Neural progenitor cell (in vitro differentiated cells): ENCODE measurements at regions not wholly inside any gene's neighbourhood (a gene's known extent, or its start where the extent isn't known, plus 50 kb on each side); places are given as distances from the start of the nearest gene placed in this dataset.

Source experiments
- DNase-seq: peaks from one replicate; pipeline ENCODE4 v3.0.0-alpha.2; 2016; ENCODE audit warnings: low spot score
- H2AFZ ChIP-seq: fragments of 200-600 bp; sonication (generic); replicated peaks from 2 replicates; pipeline ENCODE4 v1.6.1; 2016; ENCODE audit warnings: antibody characterized with exemption
- H3F3A ChIP-seq: fragments of 200-600 bp; sonication (generic); 2 replicates; pipeline ENCODE4 v1.6.1; 2016; ENCODE audit warnings: antibody characterized with exemption, low read depth
- H3K27ac ChIP-seq: fragments of 200-600 bp; sonication (generic); 2 replicates; pipeline ENCODE4 v1.5.1; 2016; ENCODE audit warnings: mild to moderate bottlenecking
- H3K27me3 ChIP-seq: fragments of 200-600 bp; sonication (generic); 2 replicates; pipeline ENCODE4 v1.6.1; 2016; ENCODE audit warnings: mild to moderate bottlenecking, moderate library complexity
- H3K36me3 ChIP-seq: fragments of 200-600 bp; sonication (generic); 2 replicates; pipeline ENCODE4 v1.5.1; 2016
- H3K4me1 ChIP-seq: fragments of 200-600 bp; sonication (generic); 2 replicates; pipeline ENCODE4 v1.6.1; 2016; ENCODE audit warnings: mixed run types
- H3K4me2 ChIP-seq: fragments of 200-600 bp; sonication (generic); 2 replicates; pipeline ENCODE4 v1.6.1; 2016
- H3K4me3 ChIP-seq: fragments of 200-600 bp; sonication (generic); 2 replicates; pipeline ENCODE4 v1.5.1; 2016
- H3K79me2 ChIP-seq: fragments of 200-600 bp; sonication (generic); 2 replicates; pipeline ENCODE4 v1.6.1; 2016; ENCODE audit warnings: low read depth
- H3K9ac ChIP-seq: fragments of 200-600 bp; sonication (generic); 2 replicates; pipeline ENCODE4 v1.6.1; 2016
- H3K9me3 ChIP-seq: fragments of 200-600 bp; sonication (generic); 2 replicates; pipeline ENCODE4 v1.5.1; 2016; ENCODE audit warnings: low read depth
- H4K20me1 ChIP-seq: fragments of 200-600 bp; sonication (generic); 2 replicates; pipeline ENCODE4 v1.6.1; 2016; ENCODE audit warnings: low read depth
- H3K27ac Mint-ChIP-seq: 3 replicates; pipeline ENCODE4 v1.8.0; 2021; ENCODE audit warnings: mixed read lengths
- H3K27me3 Mint-ChIP-seq: 2 replicates; pipeline ENCODE4 v1.8.0; 2022; ENCODE audit warnings: low read depth, mild to moderate bottlenecking, inconsistent platforms, moderate library complexity, mixed read lengths; ENCODE audit not compliant: insufficient read depth
- H3K36me3 Mint-ChIP-seq: 3 replicates; pipeline ENCODE4 v1.8.0; 2021; ENCODE audit warnings: mixed read lengths
- H3K4me1 Mint-ChIP-seq: 3 replicates; pipeline ENCODE4 v1.8.0; 2021; ENCODE audit warnings: mixed read lengths
- H3K4me3 Mint-ChIP-seq: 3 replicates; pipeline ENCODE4 v1.8.0; 2021; ENCODE audit warnings: mild to moderate bottlenecking, moderate library complexity, mixed read lengths
- H3K9me3 Mint-ChIP-seq: 3 replicates; pipeline ENCODE4 v1.8.0; 2020; ENCODE audit warnings: mixed read lengths
- EZH2 ChIP-seq: fragments of 200-600 bp; sonication (generic); IDR thresholded peaks from 2 replicates; pipeline ENCODE4 v1.6.1; 2017; ENCODE audit warnings: antibody characterized with exemption, mild to moderate bottlenecking, moderate library complexity
- EZH2phosphoT487 ChIP-seq: fragments of 200-600 bp; sonication (generic); IDR thresholded peaks from 2 replicates; pipeline ENCODE4 v1.6.1; 2017; ENCODE audit warnings: antibody characterized with exemption
- TF ChIP-seq, protein P1 (sequence below): fragments of 200-600 bp; sonication (generic); IDR thresholded peaks from 2 replicates; pipeline ENCODE4 v1.5.1; 2017; ENCODE audit warnings: antibody characterized with exemption, mild to moderate bottlenecking

DNA sequence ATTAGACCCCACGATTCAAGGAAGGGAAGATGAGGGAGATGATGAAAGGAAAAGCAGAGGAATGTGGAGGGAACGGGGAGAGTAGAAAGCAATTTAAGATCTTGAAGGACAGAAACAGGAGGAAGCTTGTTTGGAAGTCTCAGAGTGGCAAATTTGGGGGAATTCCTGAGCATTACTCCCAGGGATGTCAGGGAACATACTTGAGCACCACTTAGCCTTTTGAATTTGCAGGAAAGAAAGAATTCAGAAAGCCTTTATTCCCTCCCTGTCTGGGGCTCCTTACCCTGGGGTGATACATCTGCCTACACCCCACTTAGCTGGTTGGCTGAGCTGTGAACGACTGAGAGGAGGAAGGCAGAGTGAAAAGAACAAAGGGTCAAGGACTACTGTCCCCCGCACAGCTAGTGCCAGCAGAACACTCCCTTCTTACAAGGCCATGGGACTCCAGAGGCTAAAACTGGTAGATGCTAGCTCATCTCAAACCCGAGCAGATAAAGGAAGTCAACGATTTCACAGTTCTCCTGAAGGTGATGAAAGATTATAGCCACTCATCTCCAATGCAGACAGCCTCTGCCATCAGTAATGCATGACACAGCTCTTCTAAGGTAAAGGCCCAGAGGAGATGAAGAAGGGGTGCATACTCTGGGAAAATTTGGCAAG, 84.0 kb upstream of the AKIP1 start:
- Histone ChIP-seq H3K27ac (peak overlapping the region; percentile 89), H3K9me3 (no peaks in the 10 kb centered on the region), H4K20me1 (peaks cover 4% of the 10 kb centered on the region), H3K79me2 (peaks cover 4% of the 10 kb centered on the region), H2AFZ (no peak overlapping the region), H3K4me3 (no peak overlapping the region), H3K4me2 (peak overlapping the region; percentile 56), H3K36me3 (no peaks in the 10 kb centered on the region), H3K4me1 (peaks cover 35% of the 10 kb centered on the region), H3K27me3 (no peaks in the 10 kb centered on the region), H3F3A (peaks cover 38% of the 10 kb centered on the region), H3K9ac (no peak overlapping the region)
- DNase-seq, result no peak
- H3K27ac Mint-ChIP-seq, result no peak overlapping the region
- H3K27me3 Mint-ChIP-seq, result peaks cover 4% of the 10 kb centered on the region
- H3K36me3 Mint-ChIP-seq, result peaks cover 2% of the 10 kb centered on the region
- peaks cover 22% of the 10 kb centered on the region for H3K4me1 Mint-ChIP-seq
- H3K9me3 Mint-ChIP-seq, result peaks cover 5% of the 10 kb centered on the region
- H3K4me3 Mint-ChIP-seq, result no peak overlapping the region
- TF ChIP-seq, protein P1, sequence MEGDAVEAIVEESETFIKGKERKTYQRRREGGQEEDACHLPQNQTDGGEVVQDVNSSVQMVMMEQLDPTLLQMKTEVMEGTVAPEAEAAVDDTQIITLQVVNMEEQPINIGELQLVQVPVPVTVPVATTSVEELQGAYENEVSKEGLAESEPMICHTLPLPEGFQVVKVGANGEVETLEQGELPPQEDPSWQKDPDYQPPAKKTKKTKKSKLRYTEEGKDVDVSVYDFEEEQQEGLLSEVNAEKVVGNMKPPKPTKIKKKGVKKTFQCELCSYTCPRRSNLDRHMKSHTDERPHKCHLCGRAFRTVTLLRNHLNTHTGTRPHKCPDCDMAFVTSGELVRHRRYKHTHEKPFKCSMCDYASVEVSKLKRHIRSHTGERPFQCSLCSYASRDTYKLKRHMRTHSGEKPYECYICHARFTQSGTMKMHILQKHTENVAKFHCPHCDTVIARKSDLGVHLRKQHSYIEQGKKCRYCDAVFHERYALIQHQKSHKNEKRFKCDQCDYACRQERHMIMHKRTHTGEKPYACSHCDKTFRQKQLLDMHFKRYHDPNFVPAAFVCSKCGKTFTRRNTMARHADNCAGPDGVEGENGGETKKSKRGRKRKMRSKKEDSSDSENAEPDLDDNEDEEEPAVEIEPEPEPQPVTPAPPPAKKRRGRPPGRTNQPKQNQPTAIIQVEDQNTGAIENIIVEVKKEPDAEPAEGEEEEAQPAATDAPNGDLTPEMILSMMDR, result no peak
- no peak for TF ChIP-seq EZH2phosphoT487
- TF ChIP-seq EZH2, result no peak

DNA sequence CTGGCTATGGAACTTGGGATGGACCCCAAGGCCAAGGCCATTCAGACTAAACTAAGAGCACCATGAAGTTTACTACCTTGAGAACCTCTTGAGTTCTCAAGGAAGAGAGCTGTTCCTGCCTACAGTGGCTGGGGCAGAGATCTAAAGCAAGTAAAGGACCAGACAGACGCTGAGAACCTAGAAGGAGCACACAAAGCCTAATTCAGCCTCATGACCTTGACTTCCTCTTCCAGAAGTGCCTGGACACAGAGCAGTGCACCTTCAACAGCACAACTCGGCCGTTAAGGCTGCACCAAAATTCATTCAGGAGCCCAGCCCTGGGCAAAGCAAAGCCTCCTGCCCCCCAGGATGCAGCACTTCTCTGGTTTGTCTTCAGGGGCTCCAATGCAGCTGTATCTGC, 82.9 kb upstream of the AKIP1 start:
- peaks cover 5% of the 10 kb centered on the region for H3K9me3 Mint-ChIP-seq
- Histone ChIP-seq H3K4me2 (no peak overlapping the region), H2AFZ (no peak overlapping the region), H3K79me2 (no peaks in the 10 kb centered on the region), H3K4me3 (no peak overlapping the region), H3K4me1 (peaks cover 33% of the 10 kb centered on the region), H3K36me3 (no peaks in the 10 kb centered on the region), H3K9me3 (no peaks in the 10 kb centered on the region), H3F3A (peaks cover 27% of the 10 kb centered on the region), H3K27me3 (no peaks in the 10 kb centered on the region), H4K20me1 (no peaks in the 10 kb centered on the region), H3K9ac (no peak overlapping the region), H3K27ac (no peak overlapping the region)
- no peak overlapping the region for H3K27ac Mint-ChIP-seq
- H3K4me3 Mint-ChIP-seq, result no peak overlapping the region
- no peak for DNase-seq
- H3K36me3 Mint-ChIP-seq, result peaks cover 2% of the 10 kb centered on the region
- H3K4me1 Mint-ChIP-seq, result peaks cover 22% of the 10 kb centered on the region
- peaks cover 3% of the 10 kb centered on the region for H3K27me3 Mint-ChIP-seq
- TF ChIP-seq EZH2 (no peak), EZH2phosphoT487 (no peak)
- TF ChIP-seq, protein P1, result no peak

DNA sequence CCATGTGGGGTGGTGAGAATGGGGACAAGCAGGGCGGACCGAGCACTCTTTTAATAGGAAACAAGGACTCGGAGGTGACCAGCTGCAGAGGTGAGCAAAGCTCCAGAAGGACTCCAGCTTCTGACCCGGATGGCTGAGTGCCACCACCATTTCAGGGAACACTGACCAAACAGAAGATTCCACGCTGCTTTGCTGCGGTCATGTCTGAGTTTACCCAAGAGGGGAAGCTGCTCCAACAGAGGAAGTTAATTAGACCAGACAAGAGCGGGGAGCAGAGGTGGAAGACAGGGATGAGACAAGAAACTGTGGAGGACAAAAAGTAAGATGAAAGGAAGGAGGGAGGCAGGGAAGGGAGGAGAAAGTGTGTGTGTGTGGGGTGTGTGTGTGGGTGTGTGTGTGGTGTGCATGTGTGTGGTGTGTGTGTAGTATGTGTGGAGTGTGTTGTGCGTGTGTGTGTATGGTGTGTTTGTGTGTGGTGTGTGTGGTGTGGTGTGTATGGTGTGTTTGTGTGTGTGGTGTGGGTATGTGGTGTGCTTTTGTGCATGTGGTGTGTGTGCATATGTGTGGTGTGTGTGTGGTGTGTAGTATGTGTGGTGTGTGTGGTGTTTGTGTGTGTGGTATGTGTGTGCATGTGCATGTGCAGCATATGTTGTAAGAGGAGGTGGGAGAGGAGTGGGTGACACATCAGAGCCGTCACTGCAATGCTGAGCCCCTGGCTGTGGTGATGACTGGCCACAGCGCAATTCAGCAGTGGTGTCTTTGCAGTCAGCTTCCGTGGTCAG, 82.2 kb upstream of the AKIP1 start:
- Histone ChIP-seq H3K9ac (no peak overlapping the region), H2AFZ (no peak overlapping the region), H3K4me2 (no peak overlapping the region)

More for the DNA sequence above, 82.2 kb upstream of the AKIP1 start:
- no peak overlapping the region for H3K4me3 ChIP-seq
- no peaks in the 10 kb centered on the region for H3K27me3 ChIP-seq
- peaks cover 37% of the 10 kb centered on the region for H3K4me1 ChIP-seq
- H4K20me1 ChIP-seq, result no peaks in the 10 kb centered on the region
- no peaks in the 10 kb centered on the region for H3K36me3 ChIP-seq
- Mint-ChIP-seq H3K4me3 (no peak overlapping the region), H3K9me3 (peaks cover 5% of the 10 kb centered on the region), H3K36me3 (peaks cover 2% of the 10 kb centered on the region), H3K27me3 (no peaks in the 10 kb centered on the region), H3K27ac (no peak overlapping the region), H3K4me1 (peaks cover 22% of the 10 kb centered on the region)
- H3K9me3 ChIP-seq, result no peaks in the 10 kb centered on the region
- TF ChIP-seq EZH2, result no peak
- TF ChIP-seq, protein P1, result no peak
- TF ChIP-seq EZH2phosphoT487, result no peak
- no peak overlapping the region for H3K27ac ChIP-seq
- H3F3A ChIP-seq, result peaks cover 24% of the 10 kb centered on the region
- no peak for DNase-seq
- no peaks in the 10 kb centered on the region for H3K79me2 ChIP-seq
